ENCODE measurements at regions not wholly inside any gene's neighbourhood (a gene's known extent, or its start where the extent isn't known, plus 50 kb on each side); places are given as distances from the start of the nearest gene placed in this dataset.
"Not testable (repeated sequence)": the region's sequence is repeated elsewhere in the genome, so short reads cannot be mapped to it uniquely, and the experiment has no call there.

GRCh38 chr1:224544346-224545110 is 71.6 kb upstream of the CNIH3 start:
- no peaks in the 10 kb centered on the region for H3K27me3 ChIP-seq
- no peak overlapping the region for H3K4me3 ChIP-seq
- H3K9me3 ChIP-seq = no peaks in the 10 kb centered on the region
- H3K36me3 ChIP-seq = no peaks in the 10 kb centered on the region
- DNase-seq = no peak

DNA sequence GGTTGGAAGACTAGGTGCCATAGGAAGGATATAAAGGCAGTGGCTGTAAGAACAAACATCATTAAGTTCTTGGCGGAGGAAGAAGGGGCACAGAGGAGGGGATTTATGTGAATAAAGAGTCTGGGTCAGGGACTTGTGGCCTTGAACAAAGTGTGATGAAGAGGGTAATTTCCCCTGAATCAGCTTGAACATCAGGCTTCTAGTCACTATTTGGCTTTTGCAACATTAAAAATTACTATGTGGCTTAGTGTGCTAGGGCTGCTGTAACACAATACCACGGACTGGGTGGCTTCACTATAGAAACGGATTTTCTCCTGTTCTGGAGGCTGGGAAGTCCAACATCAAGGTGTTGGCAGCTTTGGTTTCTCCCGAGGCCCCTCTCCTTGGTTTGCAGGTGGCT is 70.5 kb upstream of the CNIH3 start:
- no peaks in the 10 kb centered on the region for H3K27me3 ChIP-seq
- no peak overlapping the region for H3K4me3 ChIP-seq
- H3K36me3 ChIP-seq = no peaks in the 10 kb centered on the region
- no peaks in the 10 kb centered on the region for H3K9me3 ChIP-seq
- no peak for DNase-seq

DNA sequence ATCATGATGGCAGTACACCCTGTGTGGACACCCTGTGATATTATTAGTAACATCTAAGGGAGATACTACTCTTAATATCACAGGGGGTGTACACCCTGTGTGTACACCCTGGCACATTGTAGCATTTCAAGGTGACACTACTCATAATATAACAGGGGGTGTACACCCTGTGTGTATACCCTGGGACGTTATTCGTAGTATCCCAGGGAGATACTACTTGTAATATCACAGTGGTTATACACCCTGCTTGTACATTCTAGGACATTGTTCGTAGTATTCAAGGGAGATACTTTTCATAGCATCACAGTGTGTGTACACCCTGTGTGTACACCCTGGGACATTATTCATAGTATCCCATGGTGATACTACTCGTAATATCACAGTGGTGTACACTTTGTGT is 67.4 kb upstream of the CNIH3 start:
- Histone ChIP-seq H3K9me3 (no peaks in the 10 kb centered on the region), H3K4me3 (no peak overlapping the region), H3K36me3 (no peaks in the 10 kb centered on the region), H3K27me3 (no peaks in the 10 kb centered on the region)
- DNase-seq = no peak

DNA sequence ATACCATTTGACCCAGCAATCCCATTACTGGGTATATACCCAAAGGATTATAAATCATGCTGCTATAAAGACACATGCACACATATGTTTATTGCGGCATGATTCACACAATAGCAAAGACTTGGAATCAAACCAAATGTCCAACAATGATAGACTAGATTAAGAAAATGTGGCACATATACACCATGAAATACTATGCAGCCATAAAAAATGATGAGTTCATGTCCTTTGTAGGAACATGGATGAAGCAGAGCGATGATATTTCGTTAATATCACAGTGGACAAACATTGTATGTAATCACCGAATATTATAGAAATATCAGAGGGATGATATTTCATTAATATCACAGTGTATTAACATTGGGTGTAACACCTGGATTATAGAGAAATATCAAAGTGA is 64.9 kb upstream of the CNIH3 start:
- H3K27me3 ChIP-seq, DNase-seq: not testable (repeated sequence)

DNA sequence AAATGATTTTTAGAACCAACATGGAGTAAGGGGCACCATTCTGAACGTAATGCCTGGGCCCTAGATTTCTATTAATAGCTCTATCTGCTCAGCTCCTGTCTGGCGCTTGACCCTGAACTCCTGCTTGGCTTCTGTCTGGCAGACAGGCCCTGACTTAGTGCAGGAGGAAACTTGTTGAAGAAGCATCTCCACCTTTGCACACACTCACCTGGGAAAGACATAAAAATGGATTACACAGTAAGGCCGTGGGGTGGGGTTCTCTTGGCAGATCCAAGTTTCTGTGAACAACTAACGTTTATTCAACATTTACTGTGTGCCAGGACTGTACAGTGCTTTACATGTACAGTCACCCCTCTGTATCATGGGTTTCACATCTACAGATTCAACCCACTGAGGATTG is 62.1 kb upstream of the CNIH3 start:
- no peak overlapping the region for H3K4me3 ChIP-seq

More for the DNA sequence above, 64.9 kb upstream of the CNIH3 start:
- not testable (repeated sequence) for H3K9me3 ChIP-seq, H3K36me3 ChIP-seq, H3K4me3 ChIP-seq

GRCh38 chr1:224554620-224555259 is 61.4 kb upstream of the CNIH3 start:
- no peaks in the 10 kb centered on the region for H3K27me3 ChIP-seq
- no peak overlapping the region for H3K4me3 ChIP-seq
- no peaks in the 10 kb centered on the region; the same call in 1 of the 2 replicates for H3K9me3 ChIP-seq
- H3K36me3 ChIP-seq = no peaks in the 10 kb centered on the region
- no peak for DNase-seq

More for the DNA sequence above, 62.1 kb upstream of the CNIH3 start:
- no peak for DNase-seq
- Histone ChIP-seq H3K9me3 (no peaks in the 10 kb centered on the region; the same call in 1 of the 2 replicates), H3K27me3 (no peaks in the 10 kb centered on the region), H3K36me3 (no peaks in the 10 kb centered on the region)

- no peak for DNase-seq
- Histone ChIP-seq H3K4me3 (no peak overlapping the region), H3K36me3 (no peaks in the 10 kb centered on the region; the same call in 1 of the 2 replicates), H3K27me3 (no peaks in the 10 kb centered on the region), H3K9me3 (peaks cover 6% of the 10 kb centered on the region)
Measured at GRCh38 chr1:224558904-224559303, 57.2 kb upstream of the CNIH3 start.

DNA sequence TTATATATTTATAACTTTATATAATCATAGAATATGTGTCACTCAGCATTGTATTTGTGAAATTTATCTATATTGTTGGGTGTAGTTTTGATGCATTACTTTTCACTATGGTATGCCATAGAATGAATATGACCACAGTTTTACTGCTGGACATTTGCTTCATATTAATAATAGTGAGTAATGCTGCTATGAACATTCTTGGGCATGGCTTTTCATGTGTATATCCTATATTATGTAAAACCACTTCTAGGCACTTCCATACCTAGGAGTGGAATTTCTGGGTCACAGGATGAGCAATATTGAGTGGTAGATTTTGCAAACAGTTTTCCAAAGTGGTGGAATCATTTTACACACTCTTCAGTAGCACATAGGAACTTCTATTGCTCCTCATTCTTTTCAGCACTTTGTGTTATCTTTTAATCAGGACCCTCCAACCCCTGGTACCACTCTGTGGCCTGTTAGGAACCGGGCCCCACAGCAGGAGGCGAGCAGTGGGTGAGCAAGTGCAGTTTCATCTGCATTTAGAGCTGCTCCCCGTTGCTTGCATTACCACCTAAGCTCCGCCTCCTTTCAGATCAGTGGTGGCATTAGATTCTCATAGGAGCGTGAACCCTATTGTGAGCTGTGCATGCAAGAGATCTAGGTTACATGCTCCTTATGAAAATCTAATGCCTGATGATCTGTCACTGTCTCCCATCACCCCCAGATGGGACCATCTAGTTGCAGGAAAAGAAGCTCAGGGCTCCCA is 56.0 kb upstream of the CNIH3 start:
- Histone ChIP-seq H3K27me3 (no peaks in the 10 kb centered on the region), H3K9me3 (peaks cover 6% of the 10 kb centered on the region), H3K4me3 (no peak overlapping the region), H3K36me3 (no peaks in the 10 kb centered on the region; the same call in 1 of the 2 replicates)
- DNase-seq = no peak

GRCh38 chr1:224562881-224563280 is 53.2 kb upstream of the CNIH3 start:
- not testable (repeated sequence) for DNase-seq, H3K27me3 ChIP-seq, H3K36me3 ChIP-seq, H3K4me3 ChIP-seq, H3K9me3 ChIP-seq

DNA sequence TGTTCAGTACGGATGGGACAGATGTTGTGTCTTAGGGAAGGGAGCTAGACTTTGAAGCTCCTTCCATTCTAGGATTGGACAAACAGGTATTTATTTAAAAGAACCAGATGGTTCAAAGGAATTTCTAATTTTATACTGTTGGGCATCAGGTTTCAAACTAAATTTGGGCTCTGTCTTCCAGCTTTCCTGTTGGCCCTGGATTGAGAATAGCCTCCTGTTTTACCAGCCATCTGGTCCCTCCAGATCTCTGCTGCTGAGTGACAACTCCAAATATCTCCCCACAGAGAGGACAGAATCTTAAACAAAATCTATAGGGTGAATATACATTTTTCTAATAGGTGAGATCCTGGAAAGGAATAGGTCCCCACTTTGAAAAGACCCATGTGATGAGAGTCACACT is 52.5 kb upstream of the CNIH3 start:
- Histone ChIP-seq H3K4me3 (no peak overlapping the region), H3K36me3 (no peaks in the 10 kb centered on the region; the same call in 1 of the 2 replicates), H3K9me3 (peaks cover 6% of the 10 kb centered on the region), H3K27me3 (no peaks in the 10 kb centered on the region)
- no peak for DNase-seq

DNA sequence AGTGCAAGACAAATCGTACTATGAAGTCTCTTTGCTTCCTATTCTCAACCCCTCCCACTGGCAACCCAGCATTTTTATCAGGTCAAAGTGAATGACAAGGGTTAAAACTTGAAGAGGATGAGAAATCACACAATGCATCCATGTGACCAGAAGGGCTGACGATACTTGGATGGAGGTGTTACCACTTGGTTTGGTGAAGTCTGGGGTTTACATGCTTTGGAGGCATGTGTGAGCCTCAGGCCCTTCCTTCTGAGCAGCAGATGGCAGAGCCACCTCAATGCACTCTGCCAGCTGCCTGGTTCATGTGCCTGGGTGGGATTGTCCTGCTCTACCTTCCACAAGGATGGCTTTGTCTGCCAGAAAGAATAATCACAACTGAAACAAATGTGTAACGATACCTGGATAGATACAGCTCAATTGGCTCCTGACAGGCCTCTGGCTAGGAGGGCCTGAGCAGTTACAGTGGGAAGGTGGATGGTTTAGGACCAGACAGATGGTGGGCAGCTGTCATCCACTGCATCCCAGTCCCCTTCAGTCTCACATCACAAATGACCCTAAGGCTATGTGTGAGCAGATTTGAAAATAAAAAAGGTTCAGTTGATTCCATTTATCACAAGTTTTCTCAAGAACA is 51.5 kb upstream of the CNIH3 start:
- no peak overlapping the region for H3K4me3 ChIP-seq
- H3K9me3 ChIP-seq = peaks cover 6% of the 10 kb centered on the region
- no peaks in the 10 kb centered on the region for H3K27me3 ChIP-seq
- H3K36me3 ChIP-seq = no peaks in the 10 kb centered on the region; the same call in 1 of the 2 replicates
- no peak for DNase-seq

DNA sequence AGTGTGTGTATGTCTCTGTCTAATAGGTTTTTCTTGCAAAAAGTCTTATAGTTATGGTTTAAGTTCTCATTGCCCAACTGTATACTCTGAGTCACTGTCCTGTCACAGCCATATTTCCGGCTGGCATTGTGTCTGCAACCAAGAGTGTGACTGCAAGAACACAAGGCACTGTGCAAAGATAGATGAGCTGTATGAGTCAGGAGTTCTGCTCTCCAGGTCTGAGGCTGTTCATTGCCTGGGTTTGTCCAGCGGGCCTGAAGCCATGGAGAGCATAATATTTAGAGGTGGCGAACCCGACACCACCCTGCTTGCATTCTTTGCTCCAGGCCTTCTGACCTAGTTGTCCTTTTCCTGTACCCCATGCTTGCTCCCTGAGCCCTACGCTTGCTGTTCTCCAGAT is 50.9 kb upstream of the CNIH3 start:
- Histone ChIP-seq H3K36me3 (no peaks in the 10 kb centered on the region; the same call in 1 of the 2 replicates), H3K4me3 (no peak overlapping the region), H3K9me3 (peaks cover 6% of the 10 kb centered on the region), H3K27me3 (no peaks in the 10 kb centered on the region)
- peak; percentile 89 for DNase-seq

GRCh38 chr1:224565611-224566406 is 50.3 kb upstream of the CNIH3 start:
- H3K9me3 ChIP-seq = peaks cover 2% of the 10 kb centered on the region
- H3K4me3 ChIP-seq = no peak overlapping the region
- no peak for DNase-seq
- H3K27me3 ChIP-seq = no peaks in the 10 kb centered on the region
- no peaks in the 10 kb centered on the region; the same call in 1 of the 2 replicates for H3K36me3 ChIP-seq
